HPDE6-E6E7 (cell line): ENCODE measurements at regions not wholly inside any gene's neighbourhood (a gene's known extent, or its start where the extent isn't known, plus 50 kb on each side); places are given as distances from the start of the nearest gene placed in this dataset.

Experiments
- DNase-seq: peaks from one replicate; pipeline ENCODE4 v3.0.0; 2011; ENCODE audit warnings: missing footprints; ENCODE audit errors: extremely low spot score

DNA sequence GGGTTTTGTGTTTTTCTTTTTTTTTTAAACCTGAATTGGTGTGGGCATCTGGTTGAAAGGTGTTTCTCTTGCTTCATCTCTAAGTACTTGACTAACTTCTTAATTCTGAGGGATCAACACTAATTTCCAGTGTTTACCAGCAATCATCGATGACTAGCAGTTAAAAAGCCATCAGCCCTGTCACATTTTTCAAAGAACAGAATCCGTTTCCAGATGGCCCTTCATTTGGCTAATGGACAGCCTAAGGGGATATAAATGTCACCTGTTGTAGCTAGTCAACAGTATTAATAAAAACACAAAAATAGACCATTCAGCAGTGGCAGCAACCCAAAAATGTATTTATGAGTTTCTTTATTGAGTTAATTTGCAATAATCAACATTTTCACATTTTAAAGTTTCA is 1076.5 kb downstream of the MAT2B start:
- DNase-seq: no peak

DNA sequence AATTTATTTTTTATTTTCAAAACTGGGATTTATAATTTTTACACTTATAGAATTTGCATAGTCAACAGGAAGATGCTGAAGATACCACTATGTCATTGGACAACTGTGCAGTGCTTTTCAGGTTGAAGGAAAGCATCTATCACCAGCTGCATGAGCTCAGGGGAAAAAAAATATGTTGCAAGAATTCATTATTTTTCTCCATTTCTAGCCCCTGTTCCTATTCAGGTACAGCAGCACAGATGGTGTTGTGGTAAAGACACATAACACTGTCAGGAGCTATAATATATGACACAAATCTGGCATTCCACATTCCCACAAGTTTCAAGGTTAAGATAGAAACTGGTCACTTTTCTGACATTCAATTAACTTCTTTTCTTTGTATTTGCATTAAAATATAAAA is 1088.6 kb downstream of the MAT2B start:
- DNase-seq: no peak

DNA sequence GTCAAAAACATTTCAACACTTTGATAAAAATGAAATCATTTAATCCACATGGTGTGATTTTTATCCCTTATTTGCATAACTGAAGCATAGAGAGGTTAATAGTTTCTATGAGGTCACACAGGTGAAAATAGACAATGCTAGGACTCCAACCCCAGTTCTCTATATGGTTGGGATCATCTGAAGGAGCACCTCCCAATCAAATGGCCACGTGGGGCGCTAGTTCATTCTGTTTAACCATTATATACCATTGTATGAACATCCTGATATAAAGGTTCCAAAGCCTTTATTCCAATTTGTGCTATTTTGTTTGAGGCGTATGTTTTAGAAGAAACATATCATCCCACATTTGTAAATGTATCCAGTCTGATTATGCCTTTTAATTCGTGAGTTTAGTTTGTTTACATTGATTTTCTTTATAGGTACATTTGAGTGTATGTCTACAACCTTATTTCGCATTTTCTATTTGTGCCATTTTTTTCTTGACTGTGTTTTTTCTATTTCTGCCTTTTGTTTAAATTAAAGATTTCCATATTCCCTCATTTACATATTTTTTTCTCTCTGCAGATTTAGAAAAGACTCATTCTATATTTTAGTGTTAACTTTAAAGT is 1092.0 kb downstream of the MAT2B start:
- no peak for DNase-seq

DNA sequence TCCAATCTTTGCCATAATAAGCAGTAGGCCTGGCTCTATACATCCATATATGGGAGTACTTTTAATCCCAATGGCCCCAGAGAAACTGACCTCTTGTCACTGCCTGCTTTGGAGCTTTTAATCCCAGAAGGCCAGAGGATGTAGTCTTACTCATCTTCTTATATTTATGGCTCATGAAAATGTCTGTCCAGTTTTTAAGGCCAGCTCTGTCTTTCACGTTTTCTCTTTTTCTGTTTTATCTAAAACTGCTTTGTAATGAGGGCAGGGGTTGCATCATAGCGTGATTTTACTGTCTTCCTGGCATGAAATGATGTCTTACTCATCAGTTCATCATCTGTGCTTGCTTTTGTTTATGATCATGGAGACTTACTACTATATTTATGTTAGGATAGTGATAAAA is 1094.9 kb downstream of the MAT2B start:
- no peak for DNase-seq

DNA sequence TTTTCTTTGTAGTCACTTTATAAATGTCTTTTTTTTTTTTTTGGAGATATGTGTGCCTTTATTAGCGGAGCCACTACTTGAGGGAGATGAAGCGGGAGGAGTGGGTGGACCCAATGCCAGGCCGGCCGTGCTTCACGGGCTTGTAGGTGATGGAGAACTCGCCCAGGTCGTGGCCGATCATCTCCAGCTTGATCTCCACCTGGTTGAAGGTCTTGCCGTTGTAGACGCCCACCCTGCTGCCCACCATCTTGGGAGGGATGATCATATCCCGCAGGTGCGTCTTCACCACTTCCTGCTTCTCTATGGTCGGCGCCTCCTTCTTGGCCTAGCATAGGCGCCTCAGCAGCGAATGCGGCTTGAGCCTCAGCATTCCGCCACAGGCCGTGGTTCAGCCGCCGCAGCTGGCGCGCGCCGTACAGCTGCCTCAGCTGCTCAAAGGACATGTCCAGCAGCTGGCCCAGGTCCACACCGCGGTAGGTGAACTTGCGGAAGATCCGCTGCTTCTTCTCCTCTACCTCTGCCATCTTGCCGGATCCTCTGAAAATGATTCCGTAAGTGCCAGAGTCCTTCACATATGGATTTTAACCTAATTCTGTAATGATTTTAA is 1095.6 kb downstream of the MAT2B start:
- DNase-seq: no peak

DNA sequence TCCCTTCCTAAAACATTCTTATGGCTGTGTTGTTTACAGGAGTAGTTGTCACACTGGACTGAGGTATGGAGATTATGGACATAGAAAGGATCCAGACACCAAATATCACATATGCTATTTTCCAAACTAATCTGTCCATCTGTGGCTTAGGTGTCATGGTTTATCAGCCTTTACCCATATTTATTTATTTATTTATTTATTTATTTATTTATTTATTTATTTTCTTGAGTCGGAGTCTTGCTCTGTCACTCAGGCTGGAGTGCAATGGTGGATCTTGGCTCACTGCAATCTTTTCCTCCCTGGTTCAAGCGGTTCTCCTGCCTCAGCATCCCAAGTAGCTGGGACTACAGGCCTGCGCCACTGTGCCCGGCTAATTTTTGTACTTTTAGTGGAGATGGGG is 1103.1 kb downstream of the MAT2B start:
- no peak for DNase-seq

DNA sequence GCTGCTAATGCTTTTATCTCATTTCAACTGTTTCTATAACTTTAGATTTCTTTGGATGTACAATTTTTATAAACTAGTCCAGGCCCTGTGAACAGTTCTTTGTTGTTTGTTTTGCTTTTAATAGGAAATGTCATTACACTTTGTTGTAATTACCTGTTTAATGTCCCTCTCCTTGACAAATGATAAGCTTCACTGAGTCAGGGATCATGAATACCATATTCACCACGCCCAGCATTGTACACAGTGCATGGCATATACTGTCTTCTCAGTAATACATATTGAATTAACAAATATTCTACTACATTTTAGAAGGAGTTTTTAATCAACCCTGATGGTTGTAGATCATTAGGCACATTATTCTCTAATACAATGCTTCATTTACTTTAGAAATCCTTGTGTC is 1105.0 kb downstream of the MAT2B start:
- DNase-seq: no peak

DNA sequence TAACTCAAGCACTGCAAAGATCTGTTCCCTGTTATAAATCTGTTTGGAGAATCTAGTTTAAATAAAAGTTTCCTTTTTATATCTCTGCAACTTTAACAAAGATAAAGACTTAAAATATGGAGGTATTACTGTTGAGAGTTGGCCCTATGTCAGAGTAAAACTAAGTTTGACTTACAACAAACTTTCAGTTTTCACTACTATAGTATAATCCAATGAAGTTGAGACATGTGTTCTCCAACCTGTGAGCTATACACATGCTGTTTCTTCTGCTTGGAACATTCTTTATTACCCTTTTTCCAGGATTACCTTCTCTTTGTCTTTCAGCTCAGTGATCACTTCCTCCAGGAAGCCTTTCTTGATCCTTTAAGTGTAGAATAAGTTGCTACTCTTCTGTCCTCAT is 1109.3 kb downstream of the MAT2B start:
- no peak for DNase-seq

DNA sequence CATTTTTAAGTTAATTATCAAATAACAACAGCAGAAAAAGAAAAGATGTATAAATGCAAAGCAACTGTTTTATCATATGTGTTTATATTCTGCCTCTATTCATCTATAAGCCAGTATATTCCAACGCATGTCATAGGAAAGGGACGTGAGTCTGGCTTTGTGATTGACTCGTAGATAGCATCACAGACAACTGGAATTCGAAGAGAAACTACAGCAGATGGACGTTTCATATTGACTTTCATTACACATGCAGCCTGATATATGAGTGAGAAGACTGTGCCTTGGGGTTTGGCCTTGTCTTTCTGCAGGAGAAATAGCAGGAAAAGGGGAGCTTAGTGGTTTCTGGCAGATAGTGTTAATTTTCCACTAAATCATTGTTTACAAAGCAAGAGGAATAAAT is 1111.9 kb downstream of the MAT2B start:
- DNase-seq: no peak

DNA sequence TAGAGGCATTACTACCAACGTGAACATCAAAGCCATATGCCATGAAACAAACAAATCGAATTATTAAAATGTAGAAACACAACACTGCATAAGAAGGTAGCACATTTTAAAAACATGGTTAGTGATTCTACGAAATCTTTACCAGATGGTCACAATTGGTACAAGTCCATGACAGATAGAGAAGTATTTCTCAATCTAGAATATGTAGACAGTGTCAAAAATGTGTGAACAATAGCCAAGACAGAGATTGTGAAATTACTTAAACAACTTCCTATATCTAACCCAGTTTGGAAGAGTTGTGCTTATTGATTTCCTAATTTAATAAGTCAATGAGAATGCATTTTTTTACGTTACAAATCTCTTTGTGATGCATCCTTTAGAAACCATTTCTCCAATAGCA is 1121.6 kb downstream of the MAT2B start:
- DNase-seq: no peak

DNA sequence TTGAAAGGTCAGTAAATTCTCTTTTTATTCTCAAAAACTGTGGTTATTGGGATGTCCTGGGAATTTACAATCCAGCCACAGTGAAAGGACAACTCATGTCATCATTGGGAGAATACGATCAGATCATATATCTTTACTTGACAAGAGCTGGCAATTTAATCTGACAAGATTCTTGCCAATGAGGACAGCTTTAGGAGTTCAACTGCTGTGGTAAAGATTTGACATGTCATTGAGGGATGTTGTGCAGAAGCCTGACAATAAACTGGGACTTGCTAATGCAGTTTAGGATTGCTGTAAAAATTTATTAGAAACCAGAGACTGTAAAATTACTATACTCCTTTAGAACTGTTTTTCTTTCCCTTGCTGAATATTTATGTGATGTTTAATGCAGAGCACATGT is 1131.0 kb downstream of the MAT2B start:
- no peak for DNase-seq

DNA sequence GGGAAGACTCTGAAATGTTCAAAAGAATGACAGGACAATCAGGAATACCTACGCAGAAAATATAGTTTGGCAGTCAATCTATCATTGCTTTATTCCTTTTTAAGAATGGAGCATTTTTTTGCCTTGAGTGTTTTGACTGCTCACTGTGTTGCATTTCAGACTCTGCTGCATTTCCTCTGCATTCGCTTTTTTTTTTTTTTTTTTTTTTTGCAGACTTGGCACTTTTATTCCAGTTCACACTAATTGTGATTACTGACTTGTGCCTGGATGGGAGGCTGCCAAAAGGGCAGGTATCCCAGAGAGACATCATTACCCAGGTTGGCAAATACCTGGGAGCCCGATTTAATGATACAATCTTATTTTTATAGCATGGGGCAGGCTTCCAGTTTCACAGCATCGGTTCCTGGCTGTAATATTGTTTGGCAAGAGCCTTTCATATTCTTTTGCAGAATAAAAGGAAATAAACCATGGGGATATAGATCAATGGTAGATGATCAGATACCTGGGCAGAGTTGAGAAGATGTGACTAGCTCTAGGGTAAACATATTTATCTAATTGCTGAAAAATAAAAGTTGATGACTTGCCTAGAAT is 1132.6 kb downstream of the MAT2B start:
- no peak for DNase-seq

DNA sequence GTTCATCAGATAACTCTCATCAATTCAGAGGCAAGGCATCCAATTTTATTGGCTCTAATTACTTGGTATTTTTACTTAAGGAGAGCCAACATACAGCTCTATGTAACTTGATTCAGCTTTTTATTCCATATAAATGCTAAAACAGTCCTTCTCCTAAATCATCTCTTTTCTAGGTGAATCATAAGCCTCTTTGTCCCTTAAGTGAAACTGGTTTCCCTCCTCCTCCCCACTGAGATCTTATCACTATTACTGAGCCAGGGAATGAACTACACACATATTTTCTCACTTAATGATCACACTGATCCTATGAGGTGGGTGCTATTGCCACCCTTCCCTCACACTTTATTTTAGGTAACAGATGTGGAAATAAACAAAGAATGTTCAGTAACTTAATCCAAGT is 1143.8 kb downstream of the MAT2B start:
- no peak for DNase-seq

DNA sequence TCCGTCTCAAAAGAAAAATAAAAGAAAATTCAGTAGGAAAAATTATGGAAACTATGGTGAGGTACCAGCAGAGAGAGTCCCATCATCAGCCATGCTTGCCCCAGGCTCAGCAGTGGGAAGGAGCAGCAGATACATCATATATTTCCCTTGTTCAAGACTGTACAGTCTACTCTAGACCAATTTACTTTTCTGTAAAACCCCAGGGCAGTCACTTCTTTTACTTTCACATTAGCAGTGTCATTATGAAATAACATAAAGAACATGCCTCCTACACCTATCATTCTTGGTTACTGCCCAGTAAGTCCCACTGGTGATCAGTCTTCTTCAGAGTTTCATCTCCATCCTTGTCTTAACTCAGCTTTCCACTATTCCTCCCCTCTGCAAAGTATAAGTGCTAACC is 1145.0 kb downstream of the MAT2B start:
- no peak for DNase-seq

DNA sequence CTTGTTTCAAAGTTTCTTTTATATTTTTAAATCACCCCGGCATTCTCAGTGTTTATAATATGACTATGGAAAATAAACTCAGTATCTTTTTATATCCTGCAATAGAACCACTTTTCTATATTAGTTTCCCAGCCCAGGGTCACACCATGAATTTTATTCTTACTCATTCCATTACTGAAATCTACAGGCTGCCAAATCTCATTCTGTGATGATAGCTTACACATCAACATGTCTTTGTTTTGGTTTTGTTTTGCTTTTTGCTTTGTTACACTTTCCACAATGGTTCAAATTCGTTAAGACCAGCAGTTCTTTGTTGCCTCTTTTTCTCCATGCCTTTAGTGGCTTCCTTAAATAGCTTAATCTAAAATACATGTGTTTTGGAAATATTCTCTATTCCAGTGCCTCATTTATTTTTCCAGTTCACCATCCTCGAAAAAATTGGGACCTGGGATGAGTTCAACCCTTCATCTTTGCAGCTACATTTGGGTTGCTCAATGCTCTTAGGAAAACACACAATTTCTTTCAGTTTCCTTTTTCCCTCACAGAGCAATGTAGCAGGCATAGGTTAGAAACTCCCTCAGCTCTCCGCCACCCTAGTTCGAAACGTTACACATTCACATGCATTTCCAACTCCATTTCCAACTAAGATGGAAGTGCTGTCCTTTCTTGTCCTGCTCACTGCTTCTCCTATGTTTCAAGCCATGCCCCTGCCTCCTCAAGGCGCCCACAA is 1146.3 kb downstream of the MAT2B start:
- no peak for DNase-seq

DNA sequence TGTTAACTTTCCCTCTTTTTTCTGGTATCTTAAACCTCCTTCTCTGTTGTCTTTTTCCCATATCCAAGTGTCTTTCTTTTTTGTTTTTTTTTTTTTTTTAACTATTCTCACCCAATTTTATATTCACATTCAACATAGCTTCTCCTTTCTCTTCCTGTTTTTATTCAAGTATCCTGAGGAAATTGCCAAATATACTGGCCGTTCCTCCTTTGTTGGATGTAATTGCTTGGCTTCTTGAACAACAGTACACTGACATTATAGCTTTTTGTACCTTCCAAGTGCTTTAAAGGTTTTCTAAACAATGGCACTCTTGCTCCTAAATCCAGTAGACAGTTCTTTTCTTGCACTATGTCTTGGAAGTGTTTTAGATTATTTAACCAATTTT is 1146.8 kb downstream of the MAT2B start:
- no peak for DNase-seq

DNA sequence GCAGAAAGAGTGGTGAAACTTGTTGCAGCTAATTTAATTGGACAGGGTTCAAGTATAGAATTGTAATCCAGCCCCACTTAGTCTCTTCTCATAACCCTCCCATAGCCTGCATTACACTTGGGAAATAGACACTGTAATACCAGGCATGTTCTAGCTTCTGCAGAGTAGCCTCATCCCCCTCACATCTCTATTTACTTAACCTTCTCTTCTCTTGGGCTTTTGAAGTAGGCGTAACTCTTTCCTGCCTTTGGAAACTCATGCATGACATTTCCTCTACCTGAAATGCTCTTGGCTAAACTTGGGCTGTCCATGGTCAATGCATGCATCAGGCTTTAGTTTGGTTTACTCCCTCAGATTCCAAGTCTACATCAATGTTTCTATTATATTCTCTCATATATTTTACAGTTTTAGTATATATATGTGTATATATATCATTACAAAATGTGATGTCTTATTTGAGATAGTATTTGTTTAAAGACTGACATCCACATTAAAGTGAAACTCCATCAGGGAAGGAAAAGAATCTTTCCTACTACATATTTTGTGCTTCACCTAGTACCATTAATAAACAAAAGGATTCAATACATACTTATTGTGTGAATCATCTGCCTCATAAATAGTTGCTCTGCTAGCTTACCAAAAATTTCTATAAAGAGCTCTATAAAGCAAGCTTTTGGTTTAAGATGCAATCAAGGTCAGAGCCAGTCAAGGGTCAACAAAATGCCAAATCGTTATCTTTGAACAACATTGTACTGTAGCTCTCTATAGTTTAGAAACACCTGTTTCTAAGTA is 1158.0 kb downstream of the MAT2B start:
- DNase-seq: no peak

DNA sequence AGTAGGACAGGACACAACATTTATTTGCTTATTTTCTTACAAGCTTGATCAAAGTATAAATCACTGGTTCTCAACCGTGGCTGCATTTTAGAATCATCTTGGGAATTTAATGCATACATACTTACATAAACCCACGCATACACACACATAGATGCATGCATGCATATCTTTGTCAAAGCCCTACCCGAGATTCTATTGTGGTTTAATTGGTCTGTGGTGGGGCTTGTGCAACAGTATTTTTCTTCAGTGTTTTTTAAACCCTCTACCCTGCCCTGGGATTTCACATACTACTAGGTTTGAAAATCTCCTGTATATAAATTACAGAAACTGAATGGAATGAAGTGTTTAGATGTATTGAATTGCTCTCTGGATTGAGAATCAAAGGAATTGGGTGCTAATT is 1166.2 kb downstream of the MAT2B start:
- no peak for DNase-seq

DNA sequence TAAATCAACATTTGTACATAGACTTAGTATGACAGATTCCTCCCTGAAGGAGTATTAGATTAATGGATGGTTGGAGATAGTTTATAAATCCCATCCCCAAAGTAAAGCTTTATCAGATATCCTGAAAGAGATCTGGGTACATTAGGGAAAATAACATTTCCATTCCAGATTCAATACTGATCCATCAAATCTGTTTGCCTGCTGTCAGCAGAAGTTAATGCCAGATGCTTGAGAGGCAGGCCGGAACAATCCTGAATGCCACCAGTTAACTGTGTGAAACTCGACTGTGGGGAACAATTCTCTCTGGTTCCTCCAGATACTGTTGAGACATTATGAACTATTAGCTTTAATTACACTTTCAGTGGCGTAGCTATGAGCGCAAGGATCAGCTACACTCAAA is 1166.8 kb downstream of the MAT2B start:
- no peak for DNase-seq

DNA sequence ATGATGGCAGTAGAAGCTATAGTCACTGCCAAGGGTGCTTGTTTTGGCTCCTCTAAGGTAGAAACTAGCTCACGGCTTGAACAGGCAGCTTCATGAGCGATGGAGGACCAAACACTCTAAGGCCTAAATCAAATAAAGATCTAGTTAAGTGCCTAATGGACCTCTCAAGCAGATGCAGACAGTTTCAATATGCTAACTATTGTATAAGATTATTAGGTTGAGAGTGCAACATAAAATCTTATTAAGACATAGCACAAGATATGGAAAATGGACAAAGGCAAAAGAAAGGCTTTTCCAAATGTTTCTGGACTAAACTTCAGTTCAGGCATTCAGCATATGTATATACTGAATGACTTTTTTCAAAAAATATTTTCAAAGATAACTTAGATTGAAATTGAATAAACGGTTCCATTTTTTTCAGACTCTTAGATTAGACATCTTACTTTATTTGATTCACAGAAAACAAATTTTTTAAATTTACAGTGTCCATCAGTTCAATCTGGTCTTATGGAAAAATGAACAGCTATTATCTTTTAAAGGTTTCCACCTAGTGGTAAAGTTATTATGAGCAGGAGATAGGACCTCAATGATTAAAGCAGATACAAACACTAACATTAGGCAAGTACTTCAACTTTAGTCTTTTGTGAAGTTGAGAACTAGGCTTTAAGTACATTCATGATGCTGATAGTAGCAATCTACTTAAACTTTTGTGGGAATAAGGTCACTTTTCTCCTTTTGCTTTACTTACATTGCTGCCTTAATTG is 1167.7 kb downstream of the MAT2B start:
- no peak for DNase-seq

DNA sequence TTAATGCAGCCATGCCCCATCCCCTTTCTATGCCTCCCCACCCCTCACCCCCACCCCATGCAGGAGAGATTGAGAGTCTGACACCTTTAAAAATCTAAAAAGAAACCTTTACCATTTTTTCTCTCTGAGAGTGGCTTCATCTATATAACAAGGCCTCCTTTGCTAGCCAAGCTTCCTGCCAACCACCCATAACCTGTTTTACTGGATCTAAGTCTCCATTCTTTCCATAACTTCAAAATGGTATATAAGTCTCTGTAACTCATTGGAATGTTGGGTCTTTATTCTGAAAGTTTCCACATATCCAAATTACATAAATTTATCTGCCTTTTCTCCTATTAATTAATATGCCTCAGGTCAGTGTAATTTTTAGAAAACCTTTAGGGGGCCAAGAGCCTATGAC is 1174.0 kb downstream of the MAT2B start:
- DNase-seq: no peak

DNA sequence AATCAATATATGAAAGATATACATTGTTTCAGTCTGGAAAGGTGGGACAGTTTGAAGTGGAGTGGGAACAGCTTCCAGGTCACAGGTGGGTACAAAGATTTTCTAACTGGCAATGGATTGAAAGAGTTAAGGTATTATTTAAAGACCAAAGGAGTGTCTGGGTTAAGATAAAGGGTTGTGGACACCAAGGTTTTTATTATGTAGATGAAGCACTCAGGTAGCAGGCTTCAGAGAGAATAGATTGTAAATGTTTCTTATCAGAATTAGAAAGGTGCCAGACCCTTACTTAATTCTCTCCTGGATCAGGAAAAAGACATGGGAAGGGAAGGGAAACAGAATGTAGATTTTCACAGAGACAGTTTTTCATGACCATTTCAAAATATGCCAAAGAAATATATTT is 1174.8 kb downstream of the MAT2B start:
- DNase-seq: no peak
